GM19395 (cell line): ENCODE measurements at regions not wholly inside any gene's neighbourhood (a gene's known extent, or its start where the extent isn't known, plus 50 kb on each side); places are given as distances from the start of the nearest gene placed in this dataset.

Experiments used
- ATAC-seq: cut with Tn5 transposase; IDR thresholded peaks from one replicate; pipeline ENCODE4 v1.9.1; 2021; ENCODE audit warnings: mild to moderate bottlenecking, moderate library complexity; ENCODE audit not compliant: unreplicated experiment

DNA sequence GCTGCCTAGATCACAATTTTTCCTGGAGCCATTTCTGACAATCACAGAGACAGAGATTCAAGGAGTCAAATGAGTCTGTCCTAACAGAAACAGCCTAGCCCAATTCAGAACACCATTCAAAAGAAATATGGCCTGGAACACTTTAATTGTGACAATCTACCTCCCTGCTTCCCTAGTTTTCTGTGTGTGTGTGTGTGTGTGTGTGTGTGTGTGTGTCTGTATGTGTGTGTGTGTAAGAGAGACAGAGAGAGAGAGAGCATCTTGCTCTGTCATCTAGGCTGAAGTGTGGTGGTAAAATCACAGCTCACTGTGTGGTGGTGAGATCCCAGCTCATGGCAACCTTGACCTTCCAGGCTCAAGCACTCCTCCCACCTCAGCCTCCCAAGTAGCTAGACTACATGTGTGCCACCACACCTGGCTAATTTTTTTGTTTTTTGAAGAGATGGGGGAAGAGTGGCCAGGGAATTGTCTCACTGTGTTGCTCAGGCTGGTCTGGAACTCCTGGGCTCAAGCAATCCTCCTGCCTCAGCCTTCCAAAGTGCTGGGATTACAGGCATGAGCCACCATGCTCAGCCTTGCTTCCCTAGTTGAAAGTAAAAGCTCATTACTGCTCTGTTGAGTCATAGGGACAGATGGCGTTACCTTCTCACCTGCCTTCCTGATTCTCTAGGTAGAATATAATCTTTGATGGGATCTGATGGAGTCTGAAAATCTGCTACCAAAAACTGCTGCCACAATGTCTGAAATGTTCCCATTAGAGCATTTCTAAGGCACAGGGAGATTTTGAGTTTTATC is 89.6 kb upstream of the BEND6 start:
- ATAC-seq: no peak

DNA sequence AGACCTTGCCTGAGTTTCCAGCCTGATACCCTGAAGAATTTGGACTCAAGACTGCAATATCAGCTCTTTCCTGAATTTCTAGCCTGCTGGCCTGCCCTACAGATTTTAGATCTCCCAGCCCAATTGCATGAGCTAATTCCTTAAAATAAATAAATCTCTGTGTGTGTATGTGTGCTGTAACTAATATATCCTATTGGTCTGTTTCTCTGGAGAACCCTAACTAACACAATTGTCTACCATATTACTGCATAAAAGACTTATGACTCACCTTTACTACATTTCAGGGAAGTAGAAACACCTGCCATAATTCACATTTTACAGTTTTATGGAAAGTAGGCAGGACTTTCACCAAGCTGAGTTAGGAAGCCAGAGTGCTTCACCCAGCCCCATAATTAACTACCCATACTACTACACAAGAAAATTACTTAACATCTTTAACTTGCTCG is 90.7 kb upstream of the BEND6 start:
- ATAC-seq: no peak

DNA sequence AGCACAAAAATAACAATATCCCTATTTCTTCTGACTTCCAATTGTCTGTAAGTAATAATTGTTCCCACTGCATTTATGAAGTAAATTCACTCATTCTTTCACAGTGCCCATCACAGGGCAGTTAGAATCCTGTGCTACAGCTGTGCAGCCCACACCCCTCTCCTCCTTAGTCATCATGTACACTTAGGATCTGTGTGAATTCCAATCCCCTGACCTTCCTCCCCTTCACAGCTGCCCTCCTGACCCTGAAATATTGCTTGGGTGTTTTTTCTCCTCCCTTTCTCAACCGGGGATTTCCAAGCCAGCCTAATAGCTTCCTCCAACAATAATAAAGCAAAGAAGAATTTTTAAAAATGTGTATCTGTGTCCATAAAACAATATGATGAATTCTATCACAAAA is 91.5 kb upstream of the BEND6 start:
- no peak for ATAC-seq

DNA sequence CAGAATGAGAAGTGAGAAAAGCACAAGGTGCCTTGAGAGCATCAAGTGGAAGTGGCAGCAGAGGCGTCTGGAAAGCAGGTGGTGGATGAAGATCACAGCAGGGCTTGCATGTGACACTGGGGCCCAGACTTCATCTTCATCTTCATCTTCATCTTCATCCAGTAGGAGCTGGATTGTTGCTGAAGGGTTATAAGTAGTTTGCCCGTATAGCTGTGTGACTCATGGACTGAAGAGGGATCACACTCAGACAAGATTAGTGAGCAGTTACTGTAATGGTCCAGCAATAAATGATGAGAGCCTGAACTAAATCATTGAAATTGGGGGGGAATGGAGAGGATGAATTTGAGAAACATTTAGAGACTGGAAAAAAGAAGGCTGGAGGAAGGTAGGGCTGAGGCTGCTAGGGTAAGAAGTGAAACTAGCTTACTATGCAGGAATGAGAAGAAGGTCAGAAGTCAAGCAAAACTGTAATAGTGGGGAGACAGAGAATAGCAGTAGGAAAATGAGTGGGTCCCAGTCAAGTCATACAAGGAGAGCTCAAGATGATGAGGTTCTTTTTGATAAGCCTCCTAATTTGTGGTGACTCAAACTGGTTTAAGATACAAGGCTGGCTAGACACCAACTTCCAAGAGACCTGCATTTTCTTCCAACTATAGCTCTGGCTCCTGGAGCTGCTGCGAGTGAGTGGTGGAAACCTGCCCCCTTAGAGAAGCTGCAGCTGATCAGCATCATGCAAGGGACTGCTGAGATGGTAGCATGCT is 92.3 kb upstream of the BEND6 start:
- peak; percentile 48 for ATAC-seq

DNA sequence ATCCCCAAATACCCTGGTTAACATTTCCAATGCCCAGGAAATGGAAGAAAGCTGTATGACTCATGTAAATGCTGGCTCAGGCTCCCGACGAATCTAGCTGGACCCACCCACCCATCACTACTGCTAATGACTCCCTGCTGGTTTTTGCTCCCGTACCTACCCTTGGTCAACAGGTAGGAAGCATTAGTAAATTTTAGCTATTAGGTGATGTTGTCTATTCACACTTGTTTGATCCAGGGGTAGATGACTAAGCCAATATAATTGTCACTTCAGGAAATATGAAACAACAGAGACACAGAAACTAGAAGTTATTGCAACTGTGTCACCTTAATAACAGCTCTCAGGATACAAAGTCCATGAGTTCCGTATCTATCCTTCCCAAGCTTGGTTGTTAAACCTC is 94.4 kb upstream of the BEND6 start:
- ATAC-seq: no peak

DNA sequence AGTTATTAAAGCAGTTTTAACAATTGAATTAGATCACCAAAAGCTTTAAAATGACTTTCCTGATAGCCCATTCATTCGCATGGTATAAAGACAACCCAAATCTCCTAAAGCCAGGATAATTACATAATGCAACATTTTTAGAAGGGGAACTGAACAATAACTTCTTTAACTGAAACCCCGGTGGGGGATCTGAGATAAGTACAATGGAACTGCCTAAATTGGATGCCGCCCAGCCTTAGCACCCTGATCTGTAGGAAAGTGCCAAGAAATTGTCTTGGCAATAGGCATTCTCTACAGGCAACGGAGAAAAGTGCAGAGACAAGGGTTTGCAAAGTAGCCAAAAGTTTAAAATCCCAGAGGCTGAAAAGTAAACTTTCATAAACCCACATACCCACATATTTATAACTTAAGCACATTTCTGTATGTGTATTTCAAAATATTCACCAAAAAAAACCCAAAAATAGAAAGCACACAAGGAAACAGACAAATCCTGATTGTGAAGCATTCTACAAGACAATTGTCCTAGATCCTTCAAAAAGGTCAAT is 98.8 kb upstream of the BEND6 start:
- no peak for ATAC-seq

DNA sequence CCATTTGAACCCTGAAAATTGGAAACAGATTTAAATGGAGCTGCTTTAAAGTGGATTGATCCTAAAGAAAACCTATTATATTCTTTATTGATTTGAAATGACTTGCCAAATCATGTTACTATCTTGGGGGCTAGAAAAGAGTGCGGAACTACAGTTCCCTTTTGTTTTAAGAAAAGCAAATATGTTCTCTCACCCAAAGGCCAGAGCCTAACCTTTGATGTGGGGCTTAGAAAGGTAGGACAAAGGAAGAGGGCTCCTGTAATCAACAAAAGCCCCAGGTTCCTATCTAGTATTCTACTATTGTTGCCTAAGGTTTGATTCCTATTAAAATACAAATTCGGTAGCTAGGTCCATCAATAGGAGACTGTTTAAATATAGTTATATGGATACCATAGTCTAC is 100.8 kb upstream of the BEND6 start:
- no peak for ATAC-seq

DNA sequence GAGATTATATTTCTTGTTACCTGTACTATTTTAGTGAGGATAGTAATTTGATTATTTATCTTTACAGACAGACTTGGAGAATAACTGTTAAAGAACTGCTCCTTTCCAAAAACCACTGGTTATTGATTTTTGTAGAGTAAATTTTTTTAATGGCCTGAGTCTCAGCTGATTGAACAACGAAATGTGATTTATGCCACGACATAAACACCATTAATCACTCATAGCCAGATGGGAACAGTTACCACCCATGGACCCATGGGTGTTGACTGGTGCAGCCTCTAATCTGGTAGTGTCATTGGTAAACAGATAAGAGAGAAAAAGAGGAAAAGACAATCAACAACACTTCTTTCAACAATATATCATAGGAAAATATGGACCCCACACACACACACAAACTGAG is 101.4 kb upstream of the BEND6 start:
- ATAC-seq: no peak

DNA sequence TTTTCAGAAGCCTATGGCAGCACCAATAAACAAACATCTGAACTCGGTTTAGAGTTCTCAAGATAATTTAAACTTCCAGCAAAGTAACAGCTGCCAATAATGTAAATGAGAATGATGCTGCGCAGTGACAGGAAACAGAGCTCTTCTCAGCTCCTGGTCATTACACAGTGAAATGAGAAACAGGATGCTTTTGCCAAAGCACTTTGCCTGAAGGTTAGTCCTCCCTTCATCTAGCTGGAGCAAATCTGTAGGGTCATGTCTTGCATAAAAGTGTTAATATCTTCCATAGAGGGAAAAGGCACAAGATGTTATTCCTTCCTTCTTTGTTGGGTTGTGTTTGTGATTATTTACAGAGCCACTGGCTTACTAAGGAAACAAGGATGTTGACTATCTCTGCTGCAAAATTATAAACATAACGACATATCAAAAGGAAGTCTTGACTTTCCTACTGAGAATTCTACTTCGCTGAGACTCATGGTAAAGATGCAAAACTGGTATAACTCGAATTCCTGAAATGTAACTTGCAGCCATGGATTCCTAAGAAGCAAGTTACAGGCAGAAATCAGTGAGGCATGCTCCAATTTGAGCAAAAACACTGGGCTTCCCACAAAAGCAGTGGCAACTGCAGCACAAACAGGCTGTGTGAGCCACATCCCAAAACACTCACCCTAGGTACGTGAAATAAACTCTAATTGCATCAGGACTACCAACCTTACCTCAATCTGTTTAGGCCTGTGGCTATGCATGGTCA is 102.5 kb upstream of the BEND6 start:
- peak; percentile 23 for ATAC-seq

DNA sequence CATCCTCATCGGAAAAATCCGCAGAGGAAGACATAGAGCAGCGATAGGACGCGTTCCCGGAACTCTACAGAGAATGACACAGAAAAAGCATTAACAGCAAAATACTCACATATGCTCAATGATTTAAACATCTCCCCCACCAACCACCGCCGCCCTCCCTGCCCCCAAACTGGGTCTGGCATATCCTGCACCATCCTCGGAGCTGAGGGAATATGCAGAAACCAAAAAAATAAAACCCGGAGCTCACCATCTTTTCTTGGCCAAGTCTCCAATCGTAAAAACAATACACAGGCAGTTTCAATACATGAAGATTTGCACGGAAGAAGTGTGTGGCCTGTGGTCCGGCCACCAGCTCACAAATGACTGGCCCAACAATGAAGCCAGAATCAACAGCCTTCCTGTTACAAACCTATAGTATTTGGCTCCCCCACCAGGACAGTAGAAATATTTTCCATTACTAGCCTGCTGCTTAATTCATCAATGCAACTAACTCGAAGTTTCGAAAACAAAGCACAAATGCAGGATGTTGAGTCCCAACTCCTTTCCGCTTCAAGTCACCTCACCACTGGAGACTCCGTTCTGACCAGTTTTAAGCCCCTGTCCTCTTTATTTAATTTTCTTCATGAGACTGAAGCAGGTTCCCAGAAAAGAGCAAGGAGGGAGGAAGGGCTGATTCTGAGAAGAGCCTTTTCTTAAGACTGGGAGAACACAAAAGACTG is 103.2 kb upstream of the BEND6 start:
- peak; percentile 91 for ATAC-seq

DNA sequence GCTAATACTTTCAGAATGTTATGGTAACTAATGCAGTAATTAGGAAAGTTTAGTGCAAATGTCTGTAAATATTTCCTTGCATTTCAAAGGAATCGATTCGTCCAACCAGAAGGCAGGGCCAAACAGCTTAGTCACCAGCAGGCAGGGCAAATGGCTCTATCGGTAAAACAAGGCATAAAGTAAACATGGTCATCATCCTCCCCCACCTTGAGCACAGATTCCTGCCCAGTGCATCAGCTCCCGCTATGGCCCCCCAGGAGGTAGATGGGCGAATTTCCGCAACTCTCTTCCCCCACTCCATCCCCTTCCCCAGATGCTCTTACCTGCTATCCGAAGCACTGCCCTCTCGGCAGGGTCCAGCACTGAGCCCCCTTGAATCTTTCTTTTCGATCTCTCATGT is 103.8 kb upstream of the BEND6 start:
- ATAC-seq: peak; percentile 1

DNA sequence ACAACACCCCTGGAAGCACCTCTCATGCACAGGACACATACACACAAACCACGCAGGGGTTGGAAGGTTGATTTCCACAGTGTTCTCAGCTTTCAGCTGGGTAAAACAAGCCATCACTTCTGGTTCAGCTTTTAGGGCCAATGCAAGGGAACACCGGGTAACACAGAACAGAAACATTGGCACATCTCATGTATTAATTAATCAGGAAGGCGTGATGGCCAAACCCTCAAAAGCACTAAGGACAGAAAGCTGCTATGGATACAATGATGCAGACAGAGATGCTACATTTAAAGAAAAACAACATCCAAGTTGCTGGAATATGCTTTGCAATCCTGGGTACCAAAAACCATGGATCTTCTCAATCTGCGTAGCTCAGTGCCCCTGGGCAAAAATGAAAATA is 104.3 kb upstream of the BEND6 start:
- no peak for ATAC-seq

DNA sequence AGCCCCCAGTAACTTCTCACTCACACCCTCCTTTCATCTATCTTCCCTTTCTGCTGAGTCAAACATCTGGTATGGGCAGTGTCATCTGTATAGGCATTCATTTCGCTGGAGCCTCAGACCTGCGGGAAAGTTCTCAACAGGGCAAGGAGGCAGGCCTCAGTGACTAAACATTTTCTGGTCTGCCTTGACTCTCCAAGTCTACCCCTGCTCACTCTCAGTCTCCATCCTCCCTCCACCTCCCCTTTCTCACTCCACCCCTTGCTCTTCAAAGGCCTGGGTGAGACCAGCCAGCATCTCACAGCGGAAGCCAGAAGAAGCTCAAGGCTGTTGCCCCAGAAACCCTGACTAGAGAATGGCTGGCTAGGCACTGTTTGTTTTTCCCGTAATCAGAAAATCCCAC is 105.0 kb upstream of the BEND6 start:
- ATAC-seq: no peak

DNA sequence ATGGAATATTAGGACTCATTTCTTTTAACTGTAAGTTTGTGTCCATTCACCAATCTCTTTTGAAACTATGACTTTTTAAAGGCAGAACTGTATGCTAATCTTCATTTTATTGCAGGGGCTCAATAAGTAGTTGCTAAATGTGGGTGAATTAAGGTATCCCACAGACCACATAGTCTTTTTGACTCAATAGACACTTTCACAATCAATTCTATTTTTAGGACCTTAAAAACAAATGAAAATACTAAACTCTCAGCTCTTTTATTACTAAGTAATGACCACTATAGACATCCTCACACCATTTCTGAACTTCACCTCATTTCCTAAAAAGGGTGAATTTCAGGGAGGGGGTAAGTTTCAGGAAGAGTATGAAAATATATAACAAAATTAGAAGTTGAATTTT is 106.8 kb upstream of the BEND6 start:
- no peak for ATAC-seq

DNA sequence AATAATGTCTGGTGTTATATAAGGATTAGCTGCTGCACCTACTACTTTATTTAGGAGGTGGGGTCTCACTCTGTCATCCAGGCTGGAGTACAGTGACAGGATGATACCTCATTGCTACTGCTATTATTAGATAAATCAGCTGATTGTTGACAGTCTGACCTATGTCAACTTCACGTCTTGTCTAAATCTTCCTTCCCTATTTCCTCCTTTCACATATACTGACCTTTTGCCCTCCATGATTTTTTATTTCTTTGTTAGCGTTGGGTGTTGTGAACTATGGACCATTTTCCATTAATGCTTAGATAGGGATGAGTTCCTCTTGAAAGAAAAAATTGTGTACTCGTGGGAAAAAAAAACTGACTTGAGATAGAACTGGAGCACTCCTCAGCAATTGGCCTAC is 109.9 kb upstream of the BEND6 start:
- no peak for ATAC-seq

DNA sequence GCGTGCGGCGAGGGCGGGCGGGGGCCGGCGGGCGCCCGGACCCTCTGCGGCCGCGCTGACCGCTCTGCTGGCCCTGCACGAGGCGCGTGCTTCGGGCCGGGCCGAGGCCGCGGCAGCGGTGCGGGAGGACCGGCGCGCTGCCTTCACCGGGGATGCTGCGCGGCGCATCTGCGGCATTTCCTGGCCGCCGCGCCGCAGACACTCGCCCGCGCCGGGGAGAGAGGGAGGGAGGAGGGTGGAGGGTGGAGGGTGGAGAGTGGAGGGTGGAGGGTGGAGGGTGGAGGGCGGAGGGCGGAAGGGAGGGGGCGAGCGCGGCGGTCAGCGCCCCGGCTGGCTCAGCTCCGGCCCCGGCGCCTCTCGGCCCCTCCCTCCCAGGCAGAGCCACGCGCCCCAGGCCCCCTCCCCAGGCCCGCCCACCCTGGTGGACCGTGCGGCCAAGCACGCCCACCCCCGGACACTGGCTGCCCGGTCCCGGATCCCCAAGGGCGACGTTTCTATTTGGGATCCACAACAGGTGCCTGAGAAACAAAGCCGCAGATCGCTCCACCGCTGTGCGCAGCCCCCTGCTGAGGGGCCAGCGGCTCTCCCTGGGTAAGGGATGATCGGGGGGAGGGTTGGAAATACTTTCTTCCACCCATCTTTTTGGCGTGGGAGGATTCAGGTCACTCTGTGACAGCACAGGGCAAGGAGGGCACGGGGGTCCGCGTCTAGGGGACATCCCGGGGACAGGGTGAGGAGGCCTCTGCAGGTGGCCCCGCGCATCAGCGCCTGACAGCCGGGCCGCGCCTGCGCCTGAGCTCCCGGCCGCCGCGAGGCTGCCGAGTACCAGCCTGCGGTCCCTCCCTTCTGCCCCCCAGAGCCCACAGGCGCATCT is 111.2 kb upstream of the BEND6 start:
- ATAC-seq: peak; percentile 81

DNA sequence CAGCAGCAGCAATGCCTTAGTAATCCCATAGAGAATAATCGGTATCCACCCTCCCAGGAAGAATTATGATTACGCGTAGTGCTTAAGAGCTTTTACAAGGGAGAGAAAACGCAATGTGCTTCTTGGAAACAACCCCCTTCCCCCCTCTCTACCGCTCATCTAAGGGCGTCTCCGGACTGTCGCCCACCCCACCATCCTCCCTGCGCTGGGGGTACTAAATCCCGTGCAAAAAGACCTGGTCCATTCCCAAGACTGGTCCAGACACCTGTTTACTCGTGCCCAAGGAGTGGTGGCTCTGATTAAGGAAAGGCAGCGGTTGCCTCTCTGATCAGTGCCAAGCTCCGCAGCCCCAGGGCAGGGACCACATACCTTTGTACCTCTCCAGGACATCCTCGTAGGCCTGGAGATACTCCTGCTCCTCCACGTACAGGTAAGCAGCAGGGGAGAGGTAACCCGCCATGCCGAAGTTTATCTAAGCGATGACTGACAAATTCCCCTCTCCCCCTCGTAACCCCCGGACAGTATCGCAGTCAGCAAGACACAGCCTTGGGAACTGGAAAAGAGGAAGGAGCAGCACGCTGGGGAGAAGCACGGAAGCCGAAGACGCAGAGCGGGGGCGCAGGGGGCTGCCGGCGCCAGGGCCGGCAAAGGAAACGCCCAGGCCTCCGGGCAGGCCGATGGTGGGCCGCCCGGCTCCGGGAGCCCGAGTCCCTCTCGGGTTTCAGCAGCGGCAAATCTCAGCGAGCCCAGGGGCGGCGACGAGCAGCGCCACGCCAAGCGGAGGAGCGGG is 112.0 kb upstream of the BEND6 start:
- peak; percentile 18 for ATAC-seq

DNA sequence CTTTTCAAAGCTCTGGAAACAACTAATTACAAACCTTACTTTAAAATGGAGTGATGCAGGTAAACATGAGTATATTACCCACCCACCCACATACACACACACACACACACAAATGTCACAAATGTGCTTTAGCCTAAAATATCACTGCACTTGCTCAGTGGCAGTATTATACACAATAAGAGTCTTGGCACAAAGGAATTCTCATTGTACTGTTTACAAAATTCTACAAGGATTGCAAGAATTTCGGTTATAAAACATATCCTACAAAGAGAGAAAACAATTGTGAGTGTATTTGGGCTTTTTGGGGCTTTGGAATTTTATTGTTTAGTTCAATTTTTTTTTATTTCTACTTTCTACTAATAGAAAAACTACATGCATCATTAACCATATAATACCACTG is 113.2 kb upstream of the BEND6 start:
- ATAC-seq: no peak

DNA sequence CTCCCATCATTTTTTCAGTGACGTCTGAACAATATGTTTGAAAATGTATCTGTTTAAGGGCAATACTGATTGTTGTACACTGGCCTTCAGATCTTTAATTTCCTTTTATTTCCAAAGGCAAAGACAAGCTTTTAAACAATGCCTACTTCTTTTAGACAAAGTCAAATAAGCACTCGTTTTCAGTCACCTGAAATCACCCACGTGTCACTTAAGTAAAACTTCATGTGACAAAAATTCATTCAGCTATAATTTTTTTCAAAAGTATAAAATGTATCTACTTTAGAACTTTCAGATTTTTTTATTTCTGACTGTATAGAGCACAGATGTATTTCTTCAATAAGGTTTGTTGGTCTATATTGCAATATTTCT is 113.5 kb upstream of the BEND6 start:
- no peak for ATAC-seq
